Skeletal muscle cell (primary cell): ENCODE measurements at regions not wholly inside any gene's neighbourhood (a gene's known extent, or its start where the extent isn't known, plus 50 kb on each side); places are given as distances from the start of the nearest gene placed in this dataset.

Experiments used
- DNase-seq: peaks from one replicate; pipeline ENCODE4 v3.0.0-alpha.2; 2010; ENCODE audit warnings: low read depth
- H3K4me3 ChIP-seq: 2 replicates; pipeline ENCODE4 v1.5.1; 2011; ENCODE audit warnings: low read depth, mild to moderate bottlenecking, control low read depth, low read length, moderate library complexity

GRCh38 chr20:21862259-21862946, 156.9 kb downstream of the PAX1 start:
- DNase-seq = no peak
- no peak overlapping the region for H3K4me3 ChIP-seq

- H3K4me3 ChIP-seq = no peak overlapping the region
- no peak for DNase-seq
Observed at GRCh38 chr20:21840991-21841390, 135.5 kb downstream of the PAX1 start.

GRCh38 chr20:21839982-21840381, 134.5 kb downstream of the PAX1 start:
- DNase-seq = no peak
- H3K4me3 ChIP-seq = no peak overlapping the region

- no peak overlapping the region for H3K4me3 ChIP-seq
- DNase-seq = no peak
Observed at GRCh38 chr20:21836346-21836745, 130.9 kb downstream of the PAX1 start.

GRCh38 chr20:21835042-21835441, 129.6 kb downstream of the PAX1 start:
- DNase-seq = no peak

GRCh38 chr20:21832442-21833385, 127.2 kb downstream of the PAX1 start:
- DNase-seq = no peak
- H3K4me3 ChIP-seq = no peak overlapping the region

More at GRCh38 chr20:21835042-21835441, 129.6 kb downstream of the PAX1 start:
- no peak overlapping the region for H3K4me3 ChIP-seq

- DNase-seq = no peak
- no peak overlapping the region for H3K4me3 ChIP-seq
Observed at GRCh38 chr20:21826976-21827375, 121.5 kb downstream of the PAX1 start.

- no peak overlapping the region for H3K4me3 ChIP-seq
- DNase-seq = no peak
Observed at GRCh38 chr20:21821358-21821757, 115.9 kb downstream of the PAX1 start.

- no peak for DNase-seq
- H3K4me3 ChIP-seq = no peak overlapping the region
Observed at GRCh38 chr20:21820688-21821087, 115.2 kb downstream of the PAX1 start.

GRCh38 chr20:21820045-21820444, 114.6 kb downstream of the PAX1 start:
- no peak overlapping the region for H3K4me3 ChIP-seq
- no peak for DNase-seq

GRCh38 chr20:21812379-21812778, 106.9 kb downstream of the PAX1 start:
- DNase-seq = no peak
- H3K4me3 ChIP-seq = no peak overlapping the region

GRCh38 chr20:21809961-21810523, 104.6 kb downstream of the PAX1 start:
- no peak for DNase-seq

GRCh38 chr20:21808863-21809664, 103.6 kb downstream of the PAX1 start:
- no peak for DNase-seq
- no peak overlapping the region for H3K4me3 ChIP-seq

More at GRCh38 chr20:21809961-21810523, 104.6 kb downstream of the PAX1 start:
- no peak overlapping the region for H3K4me3 ChIP-seq

- no peak for DNase-seq
- H3K4me3 ChIP-seq = no peak overlapping the region
Observed at GRCh38 chr20:21808139-21808538, 102.7 kb downstream of the PAX1 start.

GRCh38 chr20:21804802-21805201, 99.3 kb downstream of the PAX1 start:
- no peak for DNase-seq
- H3K4me3 ChIP-seq = no peak overlapping the region

- H3K4me3 ChIP-seq = no peak overlapping the region
- DNase-seq = no peak
Observed at GRCh38 chr20:21801193-21801592, 95.7 kb downstream of the PAX1 start.

GRCh38 chr20:21798384-21798783, 92.9 kb downstream of the PAX1 start:
- no peak for DNase-seq
- H3K4me3 ChIP-seq = no peak overlapping the region

GRCh38 chr20:21796059-21796458, 90.6 kb downstream of the PAX1 start:
- H3K4me3 ChIP-seq = no peak overlapping the region
- no peak for DNase-seq

- no peak overlapping the region for H3K4me3 ChIP-seq
- DNase-seq = no peak
Observed at GRCh38 chr20:21788082-21788481, 82.6 kb downstream of the PAX1 start.
